ENCODE measurements at regions not wholly inside any gene's neighbourhood (a gene's known extent, or its start where the extent isn't known, plus 50 kb on each side); places are given as distances from the start of the nearest gene placed in this dataset.
"Not testable (repeated sequence)": the region's sequence is repeated elsewhere in the genome, so short reads cannot be mapped to it uniquely, and the experiment has no call there.

DNA sequence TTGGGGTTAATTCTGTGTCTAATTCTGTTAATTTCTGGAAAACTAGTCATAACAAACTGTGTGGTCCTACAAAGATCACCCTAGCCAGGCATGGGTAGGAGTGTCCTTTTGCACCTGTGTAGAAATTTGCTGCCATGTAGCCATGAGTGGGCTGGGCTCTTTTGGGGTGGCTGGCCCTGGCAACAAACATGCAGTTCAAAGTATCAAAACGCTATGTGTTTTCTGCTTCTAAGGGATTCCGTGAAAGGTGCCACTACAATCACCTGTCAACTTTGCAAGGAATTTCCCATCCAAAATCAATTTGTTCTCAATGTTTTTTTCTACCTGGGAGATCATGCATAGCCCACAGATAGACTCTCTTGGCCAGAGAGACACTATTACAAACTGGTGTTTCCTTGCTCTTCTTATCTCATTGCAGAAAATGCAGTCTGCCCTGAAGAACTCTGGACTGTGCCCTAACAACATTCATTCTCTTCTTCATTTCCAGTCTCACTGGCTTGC is 537.7 kb upstream of the ID2 start:
- ChIA-PET CTCF (no interaction called here), POLR2A (no interaction called here)
- TF ChIP-seq, protein P1, sequence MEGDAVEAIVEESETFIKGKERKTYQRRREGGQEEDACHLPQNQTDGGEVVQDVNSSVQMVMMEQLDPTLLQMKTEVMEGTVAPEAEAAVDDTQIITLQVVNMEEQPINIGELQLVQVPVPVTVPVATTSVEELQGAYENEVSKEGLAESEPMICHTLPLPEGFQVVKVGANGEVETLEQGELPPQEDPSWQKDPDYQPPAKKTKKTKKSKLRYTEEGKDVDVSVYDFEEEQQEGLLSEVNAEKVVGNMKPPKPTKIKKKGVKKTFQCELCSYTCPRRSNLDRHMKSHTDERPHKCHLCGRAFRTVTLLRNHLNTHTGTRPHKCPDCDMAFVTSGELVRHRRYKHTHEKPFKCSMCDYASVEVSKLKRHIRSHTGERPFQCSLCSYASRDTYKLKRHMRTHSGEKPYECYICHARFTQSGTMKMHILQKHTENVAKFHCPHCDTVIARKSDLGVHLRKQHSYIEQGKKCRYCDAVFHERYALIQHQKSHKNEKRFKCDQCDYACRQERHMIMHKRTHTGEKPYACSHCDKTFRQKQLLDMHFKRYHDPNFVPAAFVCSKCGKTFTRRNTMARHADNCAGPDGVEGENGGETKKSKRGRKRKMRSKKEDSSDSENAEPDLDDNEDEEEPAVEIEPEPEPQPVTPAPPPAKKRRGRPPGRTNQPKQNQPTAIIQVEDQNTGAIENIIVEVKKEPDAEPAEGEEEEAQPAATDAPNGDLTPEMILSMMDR (IDR thresholded peaks at IDR 0.05; ENCODE audit: control extremely low read depth, extremely low read depth, low read depth, missing control alignments): no peak
- DNase-seq (ENCODE audit: extremely low spot score): no peak

DNA sequence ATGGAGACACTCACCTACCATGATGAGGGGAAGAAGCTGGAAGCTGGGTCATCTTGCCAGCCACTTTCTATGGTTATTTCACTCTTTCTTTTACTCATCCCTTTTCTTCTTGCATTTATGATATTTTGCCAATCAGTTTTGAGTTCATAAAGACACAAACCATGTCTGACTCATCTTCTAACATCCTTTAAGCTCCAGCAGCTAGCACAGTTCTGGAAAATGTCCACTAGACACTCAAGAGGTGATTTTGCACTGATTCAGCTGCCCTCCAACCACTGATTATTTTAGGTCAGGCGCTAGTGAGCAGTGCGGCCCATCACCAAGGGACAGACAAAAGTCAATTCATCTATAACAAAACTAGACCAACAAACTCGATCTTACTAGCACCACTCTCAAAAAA is 537.1 kb upstream of the ID2 start:
- TF ChIP-seq, protein P1 (IDR thresholded peaks at IDR 0.05; ENCODE audit: control extremely low read depth, extremely low read depth, low read depth, missing control alignments): no peak
- DNase-seq (ENCODE audit: extremely low spot score): no peak
- POLR2A ChIA-PET: no interaction called here
- CTCF ChIA-PET: no interaction called here

DNA sequence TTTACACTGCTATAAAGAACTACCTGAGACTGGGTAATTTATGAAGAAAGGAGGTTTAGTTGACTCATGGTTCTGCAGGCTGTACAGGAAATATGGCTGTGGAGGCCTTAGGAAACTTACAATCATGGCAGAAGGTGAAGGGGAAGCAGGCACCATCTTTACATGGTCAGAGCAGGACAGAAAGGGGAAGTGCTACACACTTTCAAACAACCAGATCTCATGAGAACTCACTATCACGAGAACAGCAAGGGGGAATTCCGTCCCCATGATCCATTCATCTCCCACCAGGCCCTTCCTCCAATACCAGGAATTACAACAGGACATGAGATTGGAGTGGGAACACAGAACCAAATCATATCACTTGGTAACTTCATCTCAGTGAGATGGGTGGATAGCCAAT is 536.5 kb upstream of the ID2 start:
- POLR2A ChIA-PET; DNase-seq (ENCODE audit: extremely low spot score): not testable (repeated sequence)
- CTCF ChIA-PET: interaction anchor here (0.9 kb wide), 1 partner anchor 9 kb away, joined by 3 read pairs; no protein-coding TSS in a partner anchor

DNA sequence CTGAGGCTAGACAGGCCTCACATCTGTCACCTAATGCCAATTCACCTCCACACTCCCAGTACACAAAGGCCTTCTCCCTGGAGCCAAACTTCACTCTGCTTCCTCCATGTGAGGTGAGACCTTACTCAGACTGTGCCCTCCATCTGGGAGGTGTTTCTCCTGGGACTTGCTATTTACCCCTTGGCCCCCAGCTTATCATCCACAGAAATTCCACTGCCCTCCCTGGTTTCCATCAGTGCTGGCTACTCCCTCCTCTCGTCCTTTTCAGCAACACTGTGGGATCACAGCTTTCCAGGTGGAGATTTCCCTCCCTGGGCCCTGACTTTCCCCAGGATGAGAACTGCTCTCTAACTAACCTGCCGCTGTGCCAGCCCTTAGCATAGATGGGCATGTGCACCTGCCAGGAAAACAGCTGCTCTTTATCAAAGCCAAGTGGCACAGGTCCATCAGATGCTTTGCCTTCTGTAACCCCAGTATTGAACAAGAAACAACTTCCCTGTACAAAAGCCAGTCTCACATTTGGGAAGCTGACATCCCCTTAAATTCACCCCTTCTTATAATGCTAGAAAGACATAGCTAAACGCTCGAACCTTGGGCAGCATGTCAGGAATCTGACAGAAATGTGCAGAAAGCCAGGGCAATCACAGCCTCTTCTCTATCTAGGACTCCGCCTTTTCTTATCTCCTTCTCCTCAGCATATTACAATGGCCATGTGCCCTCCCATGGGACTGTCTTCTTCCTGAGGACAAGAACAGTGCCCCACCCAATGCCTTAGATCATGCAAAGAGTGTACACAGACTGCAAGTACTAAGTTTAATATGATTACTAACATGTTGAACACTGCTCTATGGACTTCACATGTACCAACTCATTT is 535.5 kb upstream of the ID2 start:
- TF ChIP-seq, protein P1 (IDR thresholded peaks at IDR 0.05; ENCODE audit: control extremely low read depth, extremely low read depth, low read depth, missing control alignments): no peak
- CTCF ChIA-PET: interaction anchor here (0.9 kb wide), 1 partner anchor 10 kb away, joined by 3 read pairs; no protein-coding TSS in a partner anchor
- DNase-seq (ENCODE audit: extremely low spot score): no peak
- POLR2A ChIA-PET: interaction anchor here (0.6 kb wide), 1 partner anchor 131 kb away, joined by 3 read pairs; no protein-coding TSS in a partner anchor

DNA sequence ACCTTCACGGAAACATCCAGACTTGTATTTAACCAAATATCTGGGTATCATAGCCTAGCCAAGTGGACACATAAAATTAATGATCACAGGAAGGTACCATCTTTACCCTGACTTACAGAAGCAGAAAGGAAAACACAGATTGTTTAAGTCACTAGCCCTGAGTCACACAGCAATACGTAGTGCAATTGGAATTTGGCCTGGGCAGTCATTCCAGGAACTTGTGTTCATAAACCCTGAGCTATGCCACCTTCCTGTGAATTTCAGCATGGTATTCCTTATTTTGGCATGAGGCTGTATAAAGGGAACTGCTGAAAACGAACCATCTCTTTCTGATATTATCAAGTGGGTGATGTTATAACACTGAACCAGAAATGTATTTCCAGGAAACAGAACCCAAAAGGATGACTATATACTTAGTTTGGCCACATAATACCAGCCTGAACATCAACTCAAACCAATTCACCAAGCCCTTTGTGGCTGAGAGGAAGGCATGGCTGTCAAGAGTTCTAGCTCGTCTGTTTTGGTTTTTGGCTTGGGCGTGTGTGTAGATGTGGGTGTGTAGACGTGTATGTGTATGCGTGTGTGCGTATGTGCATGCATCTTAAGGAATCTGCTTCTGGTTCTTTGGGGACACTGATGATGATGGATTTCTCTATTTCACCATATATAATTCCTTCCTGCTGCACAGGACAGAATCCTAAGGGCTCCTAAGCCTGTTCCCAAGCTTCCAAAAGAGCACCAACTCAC is 533.4 kb upstream of the ID2 start:
- POLR2A ChIA-PET: no interaction called here
- no peak for DNase-seq (ENCODE audit: extremely low spot score)
- TF ChIP-seq, protein P1 (IDR thresholded peaks at IDR 0.05; ENCODE audit: control extremely low read depth, extremely low read depth, low read depth, missing control alignments): no peak
- CTCF ChIA-PET: interaction anchor here (1.5 kb wide), 1 partner anchor 12 kb away, joined by 4 read pairs; no protein-coding TSS in a partner anchor

DNA sequence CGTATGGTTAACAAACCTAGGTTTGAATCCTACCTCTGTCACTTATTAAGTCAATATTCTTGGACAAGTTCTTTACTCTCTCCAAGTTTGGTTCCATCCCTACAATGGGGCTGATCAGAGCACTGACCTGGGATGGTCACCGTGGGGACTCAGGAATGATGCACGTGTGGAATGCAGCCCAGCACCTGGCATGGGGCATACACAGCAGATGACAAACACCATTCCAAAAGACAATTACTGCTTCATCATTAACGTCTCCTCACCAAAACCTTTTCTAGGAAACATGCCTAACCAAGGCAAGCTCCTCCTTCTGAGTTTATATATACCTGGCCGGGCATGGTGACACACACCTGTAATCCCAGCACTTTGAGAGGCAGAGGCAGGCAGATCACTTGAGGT is 532.9 kb upstream of the ID2 start:
- DNase-seq (ENCODE audit: extremely low spot score): no peak
- TF ChIP-seq, protein P1 (IDR thresholded peaks at IDR 0.05; ENCODE audit: control extremely low read depth, extremely low read depth, low read depth, missing control alignments): no peak
- POLR2A ChIA-PET: interaction anchor here (1.0 kb wide), 1 partner anchor 9 kb away, joined by 3 read pairs; no protein-coding TSS in a partner anchor
- CTCF ChIA-PET: interaction anchor here (1.0 to 1.5 kb wide), 2 partner anchors 9 to 13 kb away, joined by 3 to 4 read pairs; no protein-coding TSS in a partner anchor
